HG03039 (cell line): ENCODE measurements at regions not wholly inside any gene's neighbourhood (a gene's known extent, or its start where the extent isn't known, plus 50 kb on each side); places are given as distances from the start of the nearest gene placed in this dataset.

Experiments used
- ATAC-seq: cut with Tn5 transposase; IDR thresholded peaks from one replicate; pipeline ENCODE4 v1.9.1; 2021; ENCODE audit warnings: mild to moderate bottlenecking, moderate library complexity; ENCODE audit not compliant: unreplicated experiment

GRCh38 chr7:94264756-94265155 lies 129.9 kb upstream of the COL1A2 start:
- no peak for ATAC-seq

- no peak for ATAC-seq
Measured at GRCh38 chr7:94265456-94265855, 129.2 kb upstream of the COL1A2 start.

DNA sequence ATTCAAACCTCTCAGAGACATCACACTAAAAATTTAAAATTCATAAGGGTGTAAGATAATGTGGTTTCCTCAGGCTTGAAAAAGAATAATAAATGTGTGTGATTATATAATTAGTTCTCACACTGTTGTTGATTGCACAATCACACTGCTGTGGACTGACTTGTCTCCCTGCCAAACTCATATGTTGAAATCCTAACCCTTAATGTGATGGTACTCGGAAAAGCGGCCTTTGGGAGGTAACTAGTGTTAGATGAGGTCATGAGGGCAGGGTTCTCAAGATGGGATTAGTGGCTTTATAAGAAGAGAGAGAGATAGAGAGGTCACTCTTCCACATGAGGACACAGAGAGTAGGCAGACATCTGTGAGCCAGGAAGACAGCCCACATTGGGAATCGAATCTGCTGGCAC lies 128.5 kb upstream of the COL1A2 start:
- no peak for ATAC-seq

DNA sequence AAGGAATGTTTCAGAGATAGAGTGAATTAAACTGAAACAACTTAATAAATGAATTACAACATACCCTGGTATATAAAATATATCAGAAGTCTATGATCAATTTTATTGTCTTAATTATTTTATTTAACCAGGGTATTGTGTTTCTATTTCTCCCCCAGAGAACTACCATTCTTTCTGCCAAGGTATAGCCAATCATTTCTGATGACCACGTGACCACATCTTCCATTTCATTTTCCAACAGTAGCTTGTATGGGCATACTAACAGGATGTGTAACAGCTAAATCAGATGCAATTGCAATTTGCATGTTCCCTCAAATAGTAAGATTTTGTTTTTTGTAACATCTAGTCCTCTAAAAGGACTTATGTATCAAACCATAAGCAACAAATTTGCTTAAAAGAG lies 123.9 kb upstream of the COL1A2 start:
- no peak for ATAC-seq

GRCh38 chr7:94272821-94273583 lies 121.7 kb upstream of the COL1A2 start:
- no peak for ATAC-seq

DNA sequence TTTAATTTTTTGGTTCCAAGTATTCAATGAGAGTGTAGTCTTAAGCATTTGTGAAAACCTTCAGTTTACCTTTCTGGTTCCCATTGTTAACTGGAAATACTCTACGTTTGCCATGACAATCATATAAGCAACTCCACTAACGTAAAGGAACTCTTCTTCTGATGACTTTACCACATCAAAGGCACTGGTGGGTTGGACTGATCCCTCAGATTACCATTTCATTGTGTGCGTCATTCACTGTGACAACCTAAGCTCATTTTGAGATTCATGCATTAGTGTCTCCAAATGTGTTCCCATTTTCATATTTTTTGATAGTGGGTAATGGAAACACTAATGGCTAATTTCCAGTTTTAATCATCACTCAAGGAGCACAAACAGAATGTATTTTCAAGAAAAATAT lies 119.9 kb upstream of the COL1A2 start:
- no peak for ATAC-seq

DNA sequence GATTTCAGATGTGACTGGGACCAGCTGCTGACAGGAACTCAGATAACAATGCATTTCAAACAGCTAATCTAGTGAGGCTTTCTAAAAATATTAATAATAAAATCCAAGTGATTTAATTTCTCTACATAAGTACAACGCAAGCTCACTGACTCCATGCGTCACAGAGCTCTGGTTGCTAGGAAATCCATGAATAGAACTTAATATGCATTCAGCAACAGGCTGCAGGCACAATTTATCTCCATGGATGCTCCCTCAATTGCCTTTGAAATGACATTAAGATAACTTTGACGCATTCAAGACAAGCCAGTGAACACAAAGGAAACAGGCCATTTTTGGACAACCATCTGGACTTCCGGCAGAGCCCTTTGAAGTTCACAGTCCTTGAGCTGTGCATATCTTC lies 118.7 kb upstream of the COL1A2 start:
- no peak for ATAC-seq

- peak; percentile 70 for ATAC-seq
Measured at GRCh38 chr7:94276795-94277194, 117.9 kb upstream of the COL1A2 start.

DNA sequence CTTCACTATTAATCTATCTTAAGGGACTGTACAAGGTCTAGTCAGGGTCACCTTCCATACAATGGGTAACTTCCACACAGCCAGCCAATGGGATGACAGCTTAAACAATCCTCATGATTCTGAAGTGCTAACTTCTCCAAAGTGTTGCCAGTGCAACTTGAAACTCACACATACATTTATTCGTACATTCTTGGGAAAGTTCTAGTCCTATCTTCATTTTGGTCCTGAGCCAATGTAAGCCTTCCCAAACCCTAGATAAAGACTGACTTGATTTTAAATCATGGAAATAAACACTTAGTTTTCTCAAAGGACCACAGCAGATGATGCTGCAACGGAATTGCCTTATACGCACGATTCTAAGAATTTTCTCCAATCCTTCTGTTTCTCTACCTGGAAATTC lies 117.5 kb upstream of the COL1A2 start:
- no peak for ATAC-seq

GRCh38 chr7:94280851-94281250 lies 113.8 kb upstream of the COL1A2 start:
- no peak for ATAC-seq

GRCh38 chr7:94284104-94284503 lies 110.6 kb upstream of the COL1A2 start:
- no peak for ATAC-seq

GRCh38 chr7:94286111-94286510 lies 108.6 kb upstream of the COL1A2 start:
- no peak for ATAC-seq

- ATAC-seq = no peak
Measured at GRCh38 chr7:94288096-94288495, 106.6 kb upstream of the COL1A2 start.

DNA sequence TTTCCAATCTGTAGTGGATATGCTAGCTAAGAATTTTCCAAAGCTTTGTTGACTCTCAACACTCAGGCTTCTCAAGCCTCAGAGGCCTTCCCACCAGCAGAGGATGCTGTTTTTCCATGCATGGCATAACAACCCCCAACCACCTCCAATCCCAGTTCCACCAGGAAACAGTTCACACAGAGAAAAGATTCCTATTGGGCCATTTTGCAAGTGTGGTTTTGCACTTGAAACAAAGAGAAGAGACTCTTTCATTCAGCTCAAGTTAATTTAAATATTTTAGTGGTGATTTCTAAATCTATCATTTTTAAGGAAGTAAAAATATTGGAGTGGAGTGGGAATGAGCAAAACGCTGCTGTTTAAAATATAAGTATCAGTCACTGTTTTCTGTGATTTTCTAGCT lies 105.6 kb upstream of the COL1A2 start:
- ATAC-seq = no peak

GRCh38 chr7:94294471-94295131 lies 100.1 kb upstream of the COL1A2 start:
- ATAC-seq = no peak

GRCh38 chr7:94295850-94296249 lies 98.8 kb upstream of the COL1A2 start:
- no peak for ATAC-seq

GRCh38 chr7:94296881-94297280 lies 97.8 kb upstream of the COL1A2 start:
- ATAC-seq = no peak

GRCh38 chr7:94297397-94297838 lies 97.3 kb upstream of the COL1A2 start:
- no peak for ATAC-seq

GRCh38 chr7:94298943-94299342 lies 95.8 kb upstream of the COL1A2 start:
- ATAC-seq = no peak

- ATAC-seq = no peak
Measured at GRCh38 chr7:94300176-94300835, 94.4 kb upstream of the COL1A2 start.

DNA sequence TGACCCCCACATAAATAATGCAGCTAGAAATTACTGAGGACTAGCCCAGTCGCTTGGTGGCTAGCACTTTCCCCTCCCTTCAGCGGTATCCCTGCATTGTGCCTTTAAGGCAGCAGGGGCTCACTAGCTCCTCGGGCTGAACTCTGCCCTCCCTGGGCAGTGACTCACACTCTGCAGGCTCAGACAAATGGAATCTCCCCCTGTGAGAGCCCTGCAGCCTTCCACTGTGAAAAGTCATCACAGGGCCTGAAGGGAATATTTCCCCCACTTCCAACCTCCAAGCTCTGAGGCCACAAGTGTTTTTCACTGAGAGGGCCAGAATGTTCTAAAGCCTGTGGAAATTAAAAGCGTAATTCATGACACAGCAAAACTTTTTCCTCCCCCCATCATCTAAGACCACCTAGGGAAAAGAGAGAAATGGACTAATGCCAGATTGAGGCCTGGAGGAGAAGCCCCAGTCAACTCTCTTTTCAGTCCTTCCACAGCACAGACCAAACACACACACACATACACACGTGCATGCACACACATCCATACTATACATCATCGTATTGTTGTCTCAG lies 93.6 kb upstream of the COL1A2 start:
- ATAC-seq = no peak

DNA sequence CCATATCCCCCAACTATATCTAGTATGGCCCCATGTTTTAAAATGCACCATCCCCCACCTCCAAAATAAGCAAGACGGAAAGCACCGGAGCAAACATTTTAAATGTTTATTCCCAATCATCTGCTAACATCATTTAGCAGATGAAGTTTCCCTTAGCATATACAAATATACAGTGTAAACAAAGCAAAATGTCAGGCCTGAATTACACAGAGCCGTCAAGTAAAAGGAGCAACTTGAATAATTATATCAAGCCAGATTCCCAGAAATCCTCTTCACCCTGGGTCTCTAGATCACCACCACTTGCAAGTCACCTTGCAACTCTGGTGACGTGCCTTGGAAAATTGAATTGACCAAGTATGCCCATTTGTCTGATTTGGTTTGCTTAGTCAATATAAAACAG lies 91.6 kb upstream of the COL1A2 start:
- ATAC-seq = no peak
